Heart right ventricle (tissue), 16 donors: ENCODE measurements at regions not wholly inside any gene's neighbourhood (a gene's known extent, or its start where the extent isn't known, plus 50 kb on each side); places are given as distances from the start of the nearest gene placed in this dataset.

ENCODE experiments used
- ATAC-seq, 8 donors: fragments of 200-7000 bp; cut with Tn5 transposase; one replicate each; pipeline ENCODE4 v1.9.1; 2020; ENCODE audit warnings: mild to moderate bottlenecking in 8 of 8, moderate library complexity in 8 of 8, moderate number of reproducible peaks in 1 of 8
- DNase-seq, 2 donors: peaks; one replicate each; pipeline ENCODE4 v3.0.0-alpha.2; 2020
- H3K27ac ChIP-seq, 10 donors: fragments of 200-600 bp; sonication (generic) in 2 of 10; one replicate each; pipeline versions ENCODE4 v1.5.0 to v1.8.0; 2020 to 2022; ENCODE audit warnings: mild to moderate bottlenecking in 3 of 10
- H3K27me3 ChIP-seq, 7 donors: fragments of 200-600 bp; one replicate each; pipeline ENCODE4 v1.8.0; 2021 to 2022; ENCODE audit warnings: mild to moderate bottlenecking in 2 of 7
- H3K36me3 ChIP-seq, 9 donors: fragments of 200-600 bp; sonication (generic) in 1 of 9; one replicate each; pipeline versions ENCODE4 v1.5.0 to v1.8.0; 2020 to 2022; ENCODE audit warnings: mild to moderate bottlenecking in 2 of 9
- H3K4me1 ChIP-seq, 9 donors: fragments of 200-600 bp; sonication (generic) in 1 of 9; one replicate each; pipeline versions ENCODE4 v1.5.0 to v1.8.0; 2020 to 2022; ENCODE audit warnings: mild to moderate bottlenecking in 4 of 9
- H3K4me3 ChIP-seq, 10 donors: fragments of 200-600 bp; sonication (generic) in 2 of 10; one replicate each; pipeline versions ENCODE4 v1.5.0 to v1.8.0; 2020 to 2022; ENCODE audit warnings: mild to moderate bottlenecking in 7 of 10, moderate library complexity in 2 of 10
- H3K9me3 ChIP-seq, 11 donors: fragments of 200-600 bp in 10 of 11; sonication (generic) in 2 of 11; one replicate each; pipeline versions ENCODE4 v1.5.0 to v1.8.0; 2013 to 2022; ENCODE audit warnings: mild to moderate bottlenecking in 2 of 11, control low read depth in 1 of 11, moderate library complexity in 1 of 11
- WGBS, 2 donors: extraction: QIAGEN DNeasy Blood & Tissue Kit; methylation state at CpG; one replicate each; pipeline ENCODE4 v1.1.7; 2013; ENCODE audit warnings: inconsistent platforms in 1 of 2; 5-methylcytosine and 5-hydroxymethylcytosine counted together
- intact Hi-C, 10 donors: fragments of 100-400 bp; cut with DNase I; formaldehyde crosslinking; loops; one replicate each; pipeline versions ENCODE4 v1.11.1 to v1.14.2; 2022
- TF ChIP-seq, protein P1 (sequence below), 9 donors: fragments of 200-600 bp; sonication (generic) in 2 of 9; IDR thresholded peaks; one replicate each; pipeline versions ENCODE4 v1.5.0 to v1.8.0; 2021 to 2022; ENCODE audit warnings: antibody characterized with exemption in 9 of 9, mild to moderate bottlenecking in 5 of 9, moderate library complexity in 1 of 9
- donor health status: Arrhythmogenic right ventricular cardiomyopathy.
- donor health status: ischemic (EF 13 %, LVEDD 7.1; RV severe dilation, severe dysfunction).
- donor health status: healthy with polysubstance abuse.
- donor health status: DM: no; HTN: yes; CAD: no.
- donor health status: DM: no; HTN: no; CAD: no.
- donor health status: ischemic (EF 25% LVEDD 6.9; RV normal size, moderate dysfunction).
- donor health status: ischemic (EF 25% LVEDD 5.7; RV mildly dilated, moderate dysfunction).
- donor health status: healthy.
- donor health status: DM: yes; HTN: yes; CAD: no.
- donor health status: Ischemic cardiomyopathy.
- donor health status: ischemic (EF 35%, LVEDD 5.7; RV mildly dilated, moderate dysfunction).
- donor health status: nonischemic (EF 11% LVEDD 7.7; RV severe dilation, severe dysfunction).
- donor health status: DM: yes; HTN: yes; CAD: no.
- donor health status: PGD.
- donor health status: ischemic (EF 29% LVEDD 5.4; RV normal size, mild dysfunction).
- donor health status: nonischemic (EF 23%, LVEDD 6.1; RV moderate dilation, normal function).

DNA sequence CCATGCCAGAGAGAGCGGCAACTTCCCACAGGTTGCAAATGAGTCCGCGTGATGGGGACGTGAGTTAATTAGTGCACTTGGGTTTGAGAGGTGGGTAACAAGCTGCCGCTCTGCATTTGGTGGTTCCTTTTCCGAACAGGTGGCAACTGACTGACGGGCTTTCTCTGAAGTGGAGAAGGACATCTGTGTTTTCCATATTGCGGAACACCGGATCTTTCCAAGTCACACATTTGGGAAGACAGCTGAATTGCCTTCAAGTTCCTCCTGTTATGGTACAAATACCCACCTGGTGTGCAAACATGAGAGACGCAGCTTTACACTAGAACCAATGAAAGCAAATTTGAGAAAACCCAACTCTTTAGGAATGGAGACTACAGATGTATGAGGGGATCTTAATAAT, 451.3 kb upstream of the ZFHX3 start:
- H3K4me1 ChIP-seq, result no peaks in the 10 kb centered on the region
- no peak overlapping the region for H3K27ac ChIP-seq
- TF ChIP-seq, protein P1, sequence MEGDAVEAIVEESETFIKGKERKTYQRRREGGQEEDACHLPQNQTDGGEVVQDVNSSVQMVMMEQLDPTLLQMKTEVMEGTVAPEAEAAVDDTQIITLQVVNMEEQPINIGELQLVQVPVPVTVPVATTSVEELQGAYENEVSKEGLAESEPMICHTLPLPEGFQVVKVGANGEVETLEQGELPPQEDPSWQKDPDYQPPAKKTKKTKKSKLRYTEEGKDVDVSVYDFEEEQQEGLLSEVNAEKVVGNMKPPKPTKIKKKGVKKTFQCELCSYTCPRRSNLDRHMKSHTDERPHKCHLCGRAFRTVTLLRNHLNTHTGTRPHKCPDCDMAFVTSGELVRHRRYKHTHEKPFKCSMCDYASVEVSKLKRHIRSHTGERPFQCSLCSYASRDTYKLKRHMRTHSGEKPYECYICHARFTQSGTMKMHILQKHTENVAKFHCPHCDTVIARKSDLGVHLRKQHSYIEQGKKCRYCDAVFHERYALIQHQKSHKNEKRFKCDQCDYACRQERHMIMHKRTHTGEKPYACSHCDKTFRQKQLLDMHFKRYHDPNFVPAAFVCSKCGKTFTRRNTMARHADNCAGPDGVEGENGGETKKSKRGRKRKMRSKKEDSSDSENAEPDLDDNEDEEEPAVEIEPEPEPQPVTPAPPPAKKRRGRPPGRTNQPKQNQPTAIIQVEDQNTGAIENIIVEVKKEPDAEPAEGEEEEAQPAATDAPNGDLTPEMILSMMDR (IDR thresholded peaks at IDR 0.05), result no peak
- no peak for DNase-seq
- H3K9me3 ChIP-seq, result no peaks in the 10 kb centered on the region
- peaks cover 0 to 9% (median 0%) of the 10 kb centered on the region in 7 donors for H3K27me3 ChIP-seq
- no peak for ATAC-seq
- H3K4me3 ChIP-seq, result no peak overlapping the region
- H3K36me3 ChIP-seq, result no peaks in the 10 kb centered on the region
- 95% methylated on average over 10 of the region's 10 CpGs for WGBS, 2 donors
- intact Hi-C loops, result no loop called here

DNA sequence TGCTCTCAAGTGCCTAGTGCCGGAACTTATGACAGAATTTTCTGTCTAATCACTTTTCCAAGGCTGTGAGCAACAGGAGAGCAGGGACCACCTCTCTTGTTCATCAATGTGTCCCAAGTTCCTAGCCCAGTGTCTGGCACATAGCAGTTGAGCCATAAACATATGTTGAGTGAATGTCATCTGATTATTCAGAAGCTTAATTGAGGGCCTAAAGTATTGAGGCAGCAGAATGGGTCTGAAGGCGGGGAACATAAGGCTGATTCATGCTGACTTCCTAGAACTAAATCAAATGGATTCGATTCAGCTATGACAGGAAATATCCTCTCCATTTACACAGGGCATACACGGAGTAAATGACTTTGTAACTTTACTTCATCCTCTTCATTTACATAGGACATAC, 438.0 kb upstream of the ZFHX3 start:
- WGBS, 2 donors, result 76 to 77% methylated on average over 4 of the region's 4 CpGs

DNA sequence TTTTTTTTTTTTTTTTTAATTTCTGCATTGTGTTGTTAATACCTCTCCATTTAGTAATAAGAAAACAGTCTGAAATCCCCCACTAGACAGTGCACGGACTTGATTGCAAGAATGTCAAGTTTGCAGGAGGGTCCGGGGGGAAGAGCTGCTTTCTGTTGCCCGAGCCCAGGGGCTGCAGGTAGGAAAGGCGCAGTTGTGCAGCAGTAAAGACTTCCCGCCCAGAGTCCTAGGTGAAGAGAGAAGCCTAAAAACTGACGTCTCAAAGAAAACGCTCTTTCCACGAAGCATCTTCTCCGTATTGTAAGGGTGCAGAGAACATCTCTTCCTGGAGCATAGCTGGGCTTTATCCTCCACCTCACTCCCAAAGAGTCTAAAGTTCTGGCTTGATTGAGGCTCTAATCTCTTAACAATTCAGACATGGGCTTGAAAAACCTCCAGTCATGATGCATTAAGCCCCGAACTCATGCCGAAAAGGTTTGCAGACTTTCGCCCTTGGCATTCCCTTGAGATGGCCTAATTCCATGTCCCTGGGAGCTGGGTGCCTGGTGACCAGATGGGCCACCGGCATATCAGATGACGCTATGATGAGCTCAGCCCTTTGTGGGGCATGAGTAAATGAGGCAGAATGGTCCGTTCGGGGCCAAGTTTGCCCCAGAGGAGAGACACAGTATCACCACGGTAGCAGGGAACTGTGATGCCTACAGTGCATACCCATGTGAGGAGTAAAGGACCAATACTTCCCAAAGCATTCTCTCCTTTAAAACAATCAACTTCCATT, 436.2 kb upstream of the ZFHX3 start:
- Histone ChIP-seq H3K4me3 (no peak overlapping the region), H3K36me3 (no peaks in the 10 kb centered on the region), H3K9me3 (no peaks in the 10 kb centered on the region), H3K4me1 (no peaks in the 10 kb centered on the region), H3K27ac (no peak overlapping the region), H3K27me3 (peaks cover 0 to 41% (median 12%) of the 10 kb centered on the region in 7 donors)
- ATAC-seq, result no peak
- DNase-seq, result no peak
- TF ChIP-seq, protein P1 (IDR thresholded peaks at IDR 0.05), result no peak
- intact Hi-C loops, result no loop called here
- 78 to 88% methylated on average over 17 of the region's 17 CpGs for WGBS, 2 donors

More for the DNA sequence above, 438.0 kb upstream of the ZFHX3 start:
- Histone ChIP-seq H3K4me1 (no peaks in the 10 kb centered on the region), H3K36me3 (no peaks in the 10 kb centered on the region), H3K4me3 (no peak overlapping the region), H3K27me3 (peaks cover 0 to 32% (median 8%) of the 10 kb centered on the region in 7 donors), H3K27ac (no peak overlapping the region), H3K9me3 (peaks cover 0 to 2% (median 0%) of the 10 kb centered on the region in 11 donors)
- no peak for ATAC-seq
- intact Hi-C loops, result no loop called here
- no peak for DNase-seq
- TF ChIP-seq, protein P1 (IDR thresholded peaks at IDR 0.05), result no peak

DNA sequence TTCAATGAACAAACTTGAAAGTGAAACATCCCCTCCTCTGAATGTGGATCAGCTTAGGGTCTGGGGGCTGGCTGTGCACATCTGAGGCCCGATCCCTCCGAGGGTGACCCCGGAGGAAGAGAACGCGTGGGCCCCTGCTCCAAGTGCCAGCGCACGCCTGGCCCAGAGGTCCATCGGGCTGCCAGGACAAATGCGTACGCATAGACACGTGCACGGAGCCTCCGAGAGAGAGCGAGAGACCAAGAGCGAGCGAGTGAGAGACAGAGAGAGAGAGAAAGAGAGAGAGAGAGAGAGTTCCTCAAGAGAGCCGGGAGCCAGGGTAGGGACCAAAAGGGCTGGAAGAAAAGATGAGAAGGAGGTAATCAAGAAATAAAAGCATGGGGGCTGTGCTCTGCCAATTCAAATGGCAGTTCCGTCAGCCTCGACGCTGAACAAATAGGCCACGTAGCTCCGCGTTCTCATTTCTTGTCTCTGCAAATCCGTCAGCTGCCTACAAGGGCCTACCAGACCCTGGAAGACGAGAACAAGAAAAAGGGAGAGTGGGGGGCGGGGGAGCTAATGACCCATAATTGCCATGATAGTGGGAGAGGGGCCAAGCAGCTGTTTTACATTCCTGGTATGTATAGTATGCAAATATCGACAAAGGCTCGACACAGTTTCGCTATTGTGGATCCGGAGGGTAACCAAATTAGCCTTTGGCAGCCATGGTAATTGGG, 435.3 kb upstream of the ZFHX3 start:
- TF ChIP-seq, protein P1 (IDR thresholded peaks at IDR 0.05), result no peak
- intact Hi-C loops, result no loop called here
- DNase-seq, result no peak
- Histone ChIP-seq H3K27me3 (peaks cover 0 to 41% (median 12%) of the 10 kb centered on the region in 7 donors), H3K4me3 (no peak overlapping the region), H3K27ac (no peak overlapping the region), H3K4me1 (no peaks in the 10 kb centered on the region), H3K9me3 (no peaks in the 10 kb centered on the region), H3K36me3 (no peaks in the 10 kb centered on the region)
- 23 to 28% methylated on average over 30 of the region's 30 CpGs for WGBS, 2 donors
- no peak for ATAC-seq
